CD4-positive, alpha-beta T cell (primary cell): ENCODE measurements at regions not wholly inside any gene's neighbourhood (a gene's known extent, or its start where the extent isn't known, plus 50 kb on each side); places are given as distances from the start of the nearest gene placed in this dataset.

Source experiments
- ATAC-seq: fragments of 200-7000 bp; cut with Tn5 transposase; one replicate; pipeline ENCODE4 v1.10.0; 2022; ENCODE audit warnings: mild to moderate bottlenecking; ENCODE audit not compliant: poor library complexity
- CTCF ChIA-PET: fragments of 350-600 bp; sonication (Branson Sonifier 250); formaldehyde crosslinking; loops from one replicate; lab custom pipeline; 2021; ENCODE audit warnings: antibody characterized with exemption, inconsistent platforms; lab: Charles Lee
- POLR2A ChIA-PET: fragments of 350-600 bp; sonication (Branson Sonifier 250); formaldehyde crosslinking; loops from one replicate; lab custom pipeline; 2021; ENCODE audit warnings: antibody characterized with exemption, inconsistent platforms; lab: Charles Lee
- DNase-seq, 14 experiments: peaks; one replicate each; pipeline ENCODE4 v3.0.0-alpha.2; 2013 to 2020; ENCODE audit warnings: mixed read lengths in 2 of 14
- H3K27ac ChIP-seq, 2 donors: one replicate each; pipeline versions ENCODE4 v1.5.1 to v1.7.0; 2013; ENCODE audit warnings: low read length in 2 of 2, low read depth in 1 of 2, mild to moderate bottlenecking in 1 of 2
- H3K27me3 ChIP-seq, 2 experiments: 1 replicate in 1 of 2; 2 replicates in 1 of 2; pipeline versions ENCODE4 v1.6.1 to v1.7.0; 2013; ENCODE audit warnings: low read length in 2 of 2, control low read depth in 1 of 2, mild to moderate bottlenecking in 1 of 2, moderate library complexity in 1 of 2; ENCODE audit not compliant: insufficient read depth in 2 of 2, control insufficient read depth in 1 of 2
- H3K36me3 ChIP-seq: one replicate; pipeline ENCODE4 v1.6.1; 2013; ENCODE audit warnings: low read length, control low read depth; ENCODE audit not compliant: insufficient read depth
- H3K4me1 ChIP-seq: one replicate; pipeline ENCODE4 v1.6.1; 2013; ENCODE audit warnings: low read length, control low read depth; ENCODE audit not compliant: insufficient read depth
- H3K4me3 ChIP-seq: one replicate; pipeline ENCODE4 v1.5.1; 2013; ENCODE audit warnings: mild to moderate bottlenecking, low read length, moderate library complexity
- H3K9me3 ChIP-seq, 2 experiments: 1 replicate in 1 of 2; 2 replicates in 1 of 2; pipeline versions ENCODE4 v1.6.1 to v1.7.0; 2013; ENCODE audit warnings: low read length in 2 of 2, mild to moderate bottlenecking in 2 of 2, control low read depth in 1 of 2, moderate library complexity in 1 of 2; ENCODE audit not compliant: control insufficient read depth in 1 of 2, insufficient read depth in 1 of 2
- H3K27ac Mint-ChIP-seq: one replicate; pipeline ENCODE4 v1.8.0; 2020; ENCODE audit warnings: mixed read lengths
- H3K27me3 Mint-ChIP-seq: one replicate; pipeline ENCODE4 v1.8.0; 2021; ENCODE audit warnings: mixed read lengths
- H3K36me3 Mint-ChIP-seq: one replicate; pipeline ENCODE4 v1.8.0; 2021; ENCODE audit warnings: low read depth, mixed read lengths
- H3K4me1 Mint-ChIP-seq: one replicate; pipeline ENCODE4 v1.8.0; 2021; ENCODE audit warnings: low read depth, mixed read lengths
- H3K4me3 Mint-ChIP-seq: one replicate; pipeline ENCODE4 v1.8.0; 2020; ENCODE audit warnings: mild to moderate bottlenecking, mixed read lengths
- H3K9me3 Mint-ChIP-seq: one replicate; pipeline ENCODE4 v1.8.0; 2020; ENCODE audit warnings: mixed read lengths
- CTCF ChIP-seq: fragments of 200-600 bp; IDR thresholded peaks from one replicate; pipeline ENCODE4 v1.8.0; 2022; ENCODE audit warnings: antibody characterized with exemption, mild to moderate bottlenecking
- intact Hi-C, 2 experiments: fragments of 100-400 bp; cut with DNase I in 1 of 2; cut with micrococcal nuclease in 1 of 2; formaldehyde crosslinking; loops; one replicate each; pipeline versions ENCODE4 v1.15.1 to v1.9.0; 2023 to 2025; cut with DNase I, micrococcal nuclease

DNA sequence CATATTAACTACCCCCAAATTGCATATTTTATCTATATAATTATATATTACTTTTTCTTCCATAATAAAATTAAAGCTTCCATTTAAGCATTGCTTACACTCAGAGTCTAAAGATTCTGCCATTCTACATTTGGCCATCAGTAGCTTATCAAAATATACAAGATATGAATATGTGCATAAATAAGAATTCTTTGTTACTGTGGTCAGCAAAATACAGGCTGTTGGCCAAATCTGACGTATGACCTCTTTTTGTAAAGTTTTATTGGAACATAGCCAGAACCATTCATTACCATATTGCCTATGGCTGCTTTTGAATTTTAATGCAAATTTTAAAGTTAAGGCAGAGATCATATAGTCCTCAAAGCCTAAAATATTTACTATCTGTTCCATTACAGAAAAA lies 643.9 kb upstream of the VRK2 start:
- DNase-seq (no peak), ATAC-seq (no peak)
- Mint-ChIP-seq H3K4me3 (no peak overlapping the region), H3K27me3 (no peaks in the 10 kb centered on the region), H3K36me3 (no peaks in the 10 kb centered on the region), H3K4me1 (no peaks in the 10 kb centered on the region), H3K27ac (no peak overlapping the region), H3K9me3 (peaks cover 5% of the 10 kb centered on the region)
- ChIA-PET CTCF (no interaction called here), POLR2A (interaction anchor here (0.6 kb wide), 1 partner anchor 40 kb away, joined by 4 read pairs; no protein-coding TSS in a partner anchor)
- no peak for TF ChIP-seq CTCF
- H3K4me1 ChIP-seq: no peaks in the 10 kb centered on the region
- H3K27me3 ChIP-seq: no peaks in the 10 kb centered on the region
- peaks cover 6 to 10% of the 10 kb centered on the region in 2 experiments for H3K9me3 ChIP-seq
- no peak overlapping the region for H3K4me3 ChIP-seq
- H3K36me3 ChIP-seq: no peaks in the 10 kb centered on the region
- intact Hi-C loops: no loop called here
- H3K27ac ChIP-seq: no peak overlapping the region

- peaks cover 11% of the 10 kb centered on the region for H3K9me3 Mint-ChIP-seq
- H3K27me3 Mint-ChIP-seq: no peaks in the 10 kb centered on the region
- no peaks in the 10 kb centered on the region for H3K36me3 Mint-ChIP-seq
- intact Hi-C loops: no loop called here
- no peak overlapping the region for H3K27ac Mint-ChIP-seq
- ChIA-PET CTCF (no interaction called here), POLR2A (no interaction called here)
- ATAC-seq: no peak
- Histone ChIP-seq H3K4me3 (no peak overlapping the region), H3K27me3 (no peaks in the 10 kb centered on the region), H3K27ac (no peak overlapping the region), H3K4me1 (no peaks in the 10 kb centered on the region), H3K9me3 (peaks cover 0 to 4% of the 10 kb centered on the region in 2 experiments), H3K36me3 (no peaks in the 10 kb centered on the region)
- H3K4me3 Mint-ChIP-seq: no peak overlapping the region
- no peaks in the 10 kb centered on the region for H3K4me1 Mint-ChIP-seq
- DNase-seq: no peak
- no peak for TF ChIP-seq CTCF
Observed at GRCh38 chr2:57407772-57408201, 638.8 kb upstream of the VRK2 start.

- Histone ChIP-seq H3K4me3 (no peak overlapping the region), H3K27me3 (no peaks in the 10 kb centered on the region), H3K9me3 (peaks cover 0 to 4% of the 10 kb centered on the region in 2 experiments), H3K36me3 (no peaks in the 10 kb centered on the region), H3K27ac (no peak overlapping the region), H3K4me1 (no peaks in the 10 kb centered on the region)
- H3K9me3 Mint-ChIP-seq: peaks cover 16% of the 10 kb centered on the region
- TF ChIP-seq CTCF: no peak
- H3K4me1 Mint-ChIP-seq: no peaks in the 10 kb centered on the region
- DNase-seq (no peak), ATAC-seq (no peak)
- no peak overlapping the region for H3K27ac Mint-ChIP-seq
- H3K27me3 Mint-ChIP-seq: no peaks in the 10 kb centered on the region
- H3K36me3 Mint-ChIP-seq: no peaks in the 10 kb centered on the region
- intact Hi-C loops: no loop called here
- POLR2A ChIA-PET: no interaction called here
- no peak overlapping the region for H3K4me3 Mint-ChIP-seq
- CTCF ChIA-PET: no interaction called here
Observed at GRCh38 chr2:57408587-57408986, 638.0 kb upstream of the VRK2 start.
